GM21381 (cell line): ENCODE measurements at regions not wholly inside any gene's neighbourhood (a gene's known extent, or its start where the extent isn't known, plus 50 kb on each side); places are given as distances from the start of the nearest gene placed in this dataset.

ENCODE experiments used
- ATAC-seq: cut with Tn5 transposase; IDR thresholded peaks from one replicate; pipeline ENCODE4 v1.9.1; 2021; ENCODE audit warnings: mild to moderate bottlenecking, moderate library complexity; ENCODE audit not compliant: unreplicated experiment

DNA sequence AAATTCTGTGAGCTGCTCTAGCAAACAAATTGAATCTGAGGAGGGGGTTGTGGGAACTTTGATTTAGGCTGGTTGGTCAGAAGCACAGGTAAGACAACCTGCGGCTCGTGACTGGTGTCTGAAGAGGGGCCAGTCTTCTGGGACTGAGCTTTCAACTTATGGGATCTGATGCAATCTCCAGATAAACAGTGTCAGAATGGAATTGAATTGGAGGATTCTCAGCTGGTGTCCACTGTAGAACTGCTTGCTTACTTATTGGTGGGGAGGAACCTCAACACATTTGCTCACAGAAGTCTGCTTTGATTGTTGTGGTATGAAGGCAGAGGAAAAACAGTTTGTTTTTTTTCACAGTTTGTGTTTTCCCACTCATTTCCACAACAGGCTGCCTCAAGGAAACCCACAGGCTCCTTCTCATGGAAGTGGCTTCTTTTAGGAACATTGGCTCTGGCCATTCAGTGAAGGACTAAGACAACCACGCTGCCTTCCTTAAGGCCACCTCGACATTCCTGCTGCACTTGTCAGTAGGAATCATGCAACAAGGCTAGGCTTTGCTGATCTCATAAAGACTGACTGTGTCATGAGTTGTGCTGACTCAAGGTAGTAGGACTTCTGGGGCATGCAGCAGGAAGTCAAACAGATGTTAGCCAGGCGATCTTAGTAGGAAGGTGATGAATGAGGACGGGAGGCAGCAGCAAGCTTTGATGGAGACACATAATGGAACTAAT, 104.7 kb downstream of the TSN start:
- no peak for ATAC-seq

DNA sequence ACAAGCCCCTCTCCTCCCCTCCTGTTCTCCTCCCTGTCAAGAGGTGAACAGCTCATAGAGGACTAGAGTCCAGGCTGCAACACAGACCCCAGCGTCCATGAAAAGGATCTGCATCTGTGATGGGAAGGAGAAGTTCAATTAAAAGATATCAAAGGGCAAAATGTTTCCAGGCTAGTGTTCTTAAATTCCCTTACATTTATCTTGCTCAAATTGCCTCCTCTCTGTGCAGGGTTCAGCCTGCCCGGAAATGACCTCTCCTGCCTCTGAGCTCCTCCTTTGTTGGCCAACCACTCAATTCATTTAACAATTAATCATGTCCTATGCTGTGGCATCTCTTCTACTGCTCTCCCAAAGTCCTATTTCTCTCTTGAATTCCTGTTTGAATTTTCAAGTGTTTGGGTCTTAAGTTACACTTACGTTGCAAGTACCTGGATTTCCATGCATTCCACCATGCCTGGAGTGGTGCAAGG, 105.3 kb downstream of the TSN start:
- no peak for ATAC-seq

DNA sequence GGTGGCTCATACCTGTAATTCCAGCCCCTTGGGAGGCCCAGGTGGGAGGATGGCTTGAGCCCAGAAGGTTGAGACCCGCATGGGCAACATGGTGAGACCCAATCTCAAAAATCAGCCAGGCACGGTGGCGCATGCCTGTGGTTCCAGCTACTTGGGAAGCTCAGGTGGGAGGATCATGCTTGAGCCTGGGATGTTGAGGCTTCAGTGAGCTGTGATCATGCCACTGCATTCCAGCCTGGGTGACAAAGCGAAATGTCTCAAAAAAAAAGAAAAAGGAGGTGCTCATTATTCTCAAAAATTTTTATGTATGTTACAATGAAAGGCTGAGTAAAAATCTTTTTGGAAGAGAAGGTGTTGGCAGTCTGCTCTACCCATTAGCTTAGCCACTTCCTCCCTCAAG, 106.8 kb downstream of the TSN start:
- no peak for ATAC-seq

DNA sequence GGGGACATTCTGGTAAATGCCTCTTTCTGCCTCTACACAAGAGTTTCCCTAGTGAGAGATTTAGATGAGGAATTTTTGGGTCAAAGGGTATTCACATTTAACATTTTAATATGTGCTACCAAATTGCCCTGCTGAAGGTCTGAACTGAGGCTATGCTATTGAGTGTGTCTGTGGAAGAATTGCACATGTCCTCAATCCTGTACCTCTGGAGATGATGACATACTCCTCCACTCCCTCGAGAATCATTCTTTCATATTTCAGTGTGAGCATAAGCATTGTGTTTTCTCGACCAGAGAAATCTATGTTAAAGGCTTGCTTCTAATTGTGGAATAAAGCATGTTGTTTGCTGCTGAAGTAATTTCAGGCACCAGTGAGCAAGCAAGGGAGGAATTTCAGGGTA, 110.5 kb downstream of the TSN start:
- no peak for ATAC-seq

DNA sequence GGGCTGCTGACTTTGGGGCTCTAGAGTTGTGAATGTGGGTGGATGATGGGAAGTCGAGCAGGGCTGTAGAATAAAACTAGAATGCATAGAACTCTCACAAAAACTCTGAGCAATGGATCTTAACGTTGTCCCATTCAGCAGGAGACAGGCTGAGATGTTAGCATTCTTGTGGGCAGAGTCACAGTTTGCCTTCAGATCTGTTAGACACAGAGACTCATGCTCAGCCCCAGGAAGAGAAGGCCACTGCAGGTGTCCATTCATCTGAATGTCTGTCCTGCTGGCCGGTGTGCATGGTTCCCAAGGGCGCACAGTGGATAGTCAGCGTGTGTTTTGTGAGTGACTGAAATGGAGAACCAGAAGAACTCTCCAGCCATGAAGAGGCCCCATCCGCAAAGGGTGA, 111.3 kb downstream of the TSN start:
- no peak for ATAC-seq

DNA sequence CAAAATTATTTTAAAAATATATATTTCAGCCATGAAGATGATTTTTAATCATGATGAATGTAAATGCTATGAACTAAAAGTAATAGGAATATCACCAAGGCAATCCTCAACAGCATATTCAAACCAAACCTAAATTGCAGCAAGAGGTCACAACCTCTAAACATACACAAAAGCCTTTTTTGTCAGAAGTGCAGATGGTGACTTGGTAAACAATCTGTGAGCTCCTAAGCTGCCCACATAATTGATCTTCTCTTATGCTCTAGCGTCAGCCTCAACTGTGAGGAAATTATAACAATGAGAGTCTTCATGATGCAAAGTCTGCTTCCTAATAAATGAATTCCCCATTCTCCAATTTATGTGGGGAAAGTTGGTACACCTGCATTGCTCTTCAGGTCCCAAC, 113.2 kb downstream of the TSN start:
- ATAC-seq: no peak

DNA sequence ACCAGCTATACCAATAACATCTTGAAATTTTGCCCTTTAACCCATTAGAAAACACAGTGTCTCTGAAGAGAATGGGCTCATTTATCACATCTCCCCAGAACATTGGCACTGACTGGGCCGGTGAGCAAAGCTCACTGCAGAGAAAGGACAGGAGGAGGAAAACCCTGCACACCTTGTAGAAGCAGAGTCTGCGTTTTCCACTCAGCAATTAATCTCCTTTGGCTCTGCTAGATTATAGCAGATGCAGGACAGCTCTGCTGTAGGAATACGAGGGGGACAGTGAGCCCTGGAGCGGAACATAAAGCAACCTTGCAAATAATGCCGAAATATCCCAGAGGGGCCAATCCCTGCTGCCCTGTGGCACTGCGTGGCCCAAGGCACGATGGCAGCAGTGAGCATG, 113.9 kb downstream of the TSN start:
- ATAC-seq: no peak

DNA sequence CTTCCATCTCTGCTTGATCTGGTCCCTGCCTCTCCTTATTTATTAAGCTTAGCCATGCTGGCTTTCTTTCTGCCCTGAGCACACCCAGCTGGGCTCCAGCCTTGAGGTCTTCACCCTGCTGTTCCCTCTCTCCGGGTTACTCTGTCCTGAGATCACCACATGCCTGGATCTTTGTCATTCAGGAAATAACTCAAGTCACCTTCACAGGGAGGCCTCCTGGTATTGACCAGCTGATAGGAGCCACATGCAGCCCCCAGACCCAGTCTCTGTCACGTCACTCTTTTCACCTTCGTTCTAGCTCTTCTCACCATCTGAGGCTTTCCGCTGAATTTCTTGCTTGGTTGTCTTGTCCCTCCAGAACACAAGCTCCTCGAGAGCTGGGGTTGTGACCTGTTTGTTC, 114.4 kb downstream of the TSN start:
- ATAC-seq: no peak

DNA sequence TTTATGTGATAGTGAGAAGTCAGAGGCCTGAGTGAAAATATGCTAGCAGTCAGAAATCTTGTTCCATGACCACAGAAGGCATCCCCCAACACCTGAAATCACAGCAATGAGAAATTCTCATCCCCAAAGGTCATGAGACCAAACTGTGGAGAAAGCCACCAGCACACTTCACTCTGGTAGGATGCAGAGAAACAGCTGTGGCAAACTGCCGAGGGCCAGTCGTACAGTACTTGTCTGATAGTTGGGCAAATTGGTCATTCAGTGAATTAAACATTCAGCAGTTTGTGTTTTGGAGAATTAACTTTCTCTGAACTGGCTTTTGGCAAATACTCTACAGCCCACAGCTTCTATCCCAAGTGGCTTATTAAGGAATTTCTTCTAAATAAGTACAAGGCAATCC, 117.2 kb downstream of the TSN start:
- no peak for ATAC-seq

DNA sequence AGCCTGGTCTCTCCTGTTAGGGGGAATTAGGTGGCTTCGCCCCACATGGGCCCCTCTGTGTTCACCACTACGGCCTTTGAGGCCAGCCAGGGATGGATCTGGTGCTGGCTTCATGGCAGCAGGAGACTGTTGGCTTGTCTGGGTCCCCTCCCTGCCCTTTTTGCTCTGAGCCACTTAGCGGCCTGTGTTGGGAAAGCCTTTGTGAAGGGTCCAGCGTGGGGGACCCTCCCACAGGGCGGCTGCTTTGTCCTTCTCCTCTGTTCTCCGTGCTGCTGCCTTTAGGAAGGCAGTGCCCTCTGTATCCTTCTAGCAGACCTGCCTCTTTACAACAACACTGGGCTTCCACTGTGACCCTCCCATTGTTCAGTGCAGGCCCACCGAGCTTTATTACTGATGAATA, 118.4 kb downstream of the TSN start:
- ATAC-seq: no peak

DNA sequence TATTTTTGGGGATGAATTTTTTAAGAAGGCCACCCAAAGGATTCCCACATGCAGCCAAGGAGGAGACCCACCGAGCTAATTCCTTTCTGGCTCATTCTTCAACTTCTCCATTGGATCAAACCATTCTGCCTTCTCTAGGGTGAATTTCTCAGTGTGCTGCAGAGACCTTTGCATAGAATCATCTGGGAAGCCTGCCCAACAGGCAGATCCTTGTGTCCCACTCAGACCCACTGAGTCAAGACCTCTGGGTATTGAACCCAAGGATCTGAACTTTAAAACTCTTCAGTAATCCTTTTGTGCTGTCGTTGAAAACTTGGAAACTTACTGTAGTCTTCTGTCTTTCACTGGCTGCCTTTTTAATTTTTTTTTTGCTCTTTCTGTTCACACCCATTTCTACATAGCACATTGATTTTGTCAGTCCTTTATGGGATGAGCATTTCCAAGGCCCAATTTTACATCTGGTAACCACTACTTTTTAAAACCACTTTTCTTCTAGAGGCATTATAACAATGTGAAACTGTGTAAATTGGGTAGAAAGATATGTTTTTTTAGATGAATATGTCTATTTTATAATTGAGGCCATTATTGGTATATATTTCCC, 120.2 kb downstream of the TSN start:
- ATAC-seq: no peak

DNA sequence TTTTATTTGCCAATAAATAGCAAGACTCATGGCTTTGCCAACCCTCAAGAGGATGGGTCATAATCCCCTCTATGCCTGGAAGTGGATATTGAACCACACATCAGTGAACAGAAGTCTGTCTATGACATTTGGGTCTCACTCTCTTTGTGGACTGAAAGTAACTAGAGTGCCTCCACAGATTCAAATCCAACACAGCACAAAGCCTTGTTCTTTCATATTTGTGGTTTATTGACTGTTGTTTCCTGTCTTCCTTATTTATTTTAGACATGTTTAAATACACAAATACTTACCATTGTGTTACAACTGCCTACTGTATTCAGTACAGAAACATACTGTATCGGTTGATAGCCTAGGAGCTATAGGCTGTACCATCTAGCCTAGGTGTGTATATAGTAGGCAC, 121.9 kb downstream of the TSN start:
- ATAC-seq: no peak

DNA sequence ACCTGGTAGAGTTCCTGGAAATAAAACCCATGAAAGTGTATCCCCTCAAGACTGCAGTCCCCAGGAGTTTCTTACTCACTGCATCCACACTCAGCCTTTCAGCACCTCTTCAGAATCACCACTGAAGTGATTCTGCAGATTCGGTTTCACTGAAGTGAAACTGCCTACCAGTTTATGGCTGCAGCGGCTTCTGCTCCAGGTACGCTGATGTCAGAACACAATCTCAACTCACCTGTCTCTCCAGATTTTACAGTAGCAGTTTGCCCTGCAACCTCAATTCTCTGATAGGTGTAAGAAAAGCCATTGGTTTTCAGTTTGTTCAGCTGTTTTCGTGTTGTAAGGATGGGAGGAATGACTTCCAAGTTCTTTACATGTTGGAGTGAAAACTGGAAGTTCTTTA, 124.8 kb downstream of the TSN start:
- ATAC-seq: no peak

DNA sequence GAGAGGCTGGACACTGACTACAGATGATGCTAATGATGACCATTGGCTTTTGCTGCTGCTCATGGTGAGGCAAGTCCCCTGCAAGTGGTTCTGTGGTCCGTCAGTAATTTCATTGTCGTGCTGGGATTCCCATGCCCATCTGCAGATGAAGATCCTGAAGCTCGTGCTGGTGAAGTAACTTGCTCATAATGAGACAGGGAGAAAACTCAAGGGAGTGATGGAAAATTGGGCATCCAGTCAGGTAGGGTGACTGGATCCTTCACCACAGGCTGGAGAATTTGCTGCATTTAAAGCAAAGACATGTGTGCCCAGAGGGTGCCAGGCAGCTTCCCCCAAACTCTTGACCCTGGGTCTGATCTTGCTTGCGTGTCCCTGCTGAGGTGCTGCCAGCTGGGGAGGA, 125.6 kb downstream of the TSN start:
- no peak for ATAC-seq

DNA sequence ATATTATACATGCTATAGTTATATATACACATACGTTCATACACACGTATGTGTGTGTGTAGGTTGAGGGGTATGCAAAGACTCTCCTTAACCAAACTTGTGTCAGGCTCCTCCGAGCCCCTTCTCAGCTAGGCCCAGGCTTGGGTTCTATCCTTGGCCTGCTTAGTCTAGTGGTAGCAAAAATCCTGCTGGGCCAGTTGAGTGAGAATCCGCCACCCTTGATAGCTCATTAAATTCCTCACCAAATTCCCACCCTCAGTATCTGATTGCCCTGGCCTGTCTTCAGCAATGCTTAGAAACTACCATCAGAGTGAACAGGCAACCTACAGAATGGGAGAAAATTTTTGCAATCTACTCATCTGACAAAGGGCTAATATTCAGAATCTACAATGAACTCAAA, 126.5 kb downstream of the TSN start:
- no peak for ATAC-seq

DNA sequence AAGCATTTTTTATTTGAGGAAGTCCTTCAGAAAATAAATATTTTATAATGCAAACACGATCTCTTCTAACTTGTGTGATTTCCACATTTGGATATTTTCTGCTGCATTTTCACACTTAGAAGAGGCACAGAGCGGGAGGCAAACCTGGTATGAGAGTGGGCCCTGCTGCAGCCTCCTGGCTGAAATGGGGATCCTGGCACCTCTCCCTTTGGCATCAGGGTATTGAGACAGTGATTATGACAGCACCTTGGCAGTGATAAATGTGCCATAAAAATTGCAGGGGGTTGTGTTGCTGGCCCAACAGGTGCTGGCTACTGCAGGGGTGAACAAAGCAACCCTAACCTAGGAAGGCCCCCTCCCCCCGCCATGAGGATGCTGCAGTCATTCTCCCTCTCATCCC, 128.6 kb downstream of the TSN start:
- no peak for ATAC-seq

DNA sequence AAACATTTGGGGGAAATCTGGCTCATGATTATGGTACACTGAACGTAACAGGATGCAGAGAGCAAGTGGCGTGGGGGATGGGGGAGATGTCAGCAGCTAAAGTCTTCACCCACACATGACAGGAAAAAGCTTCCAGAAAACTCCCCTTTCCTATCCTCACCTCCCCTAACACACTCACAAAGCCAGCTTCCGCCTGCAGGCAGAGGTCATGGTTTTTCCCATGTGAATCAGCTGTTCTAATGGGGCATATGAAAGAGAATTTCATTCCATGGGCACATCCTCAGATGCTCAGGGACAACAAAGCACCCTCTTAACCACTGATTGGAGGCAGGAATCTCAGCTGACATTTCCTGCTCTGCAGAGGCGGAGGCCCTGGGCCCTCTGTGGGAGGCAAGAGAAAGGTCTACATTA, 129.1 kb downstream of the TSN start:
- no peak for ATAC-seq

DNA sequence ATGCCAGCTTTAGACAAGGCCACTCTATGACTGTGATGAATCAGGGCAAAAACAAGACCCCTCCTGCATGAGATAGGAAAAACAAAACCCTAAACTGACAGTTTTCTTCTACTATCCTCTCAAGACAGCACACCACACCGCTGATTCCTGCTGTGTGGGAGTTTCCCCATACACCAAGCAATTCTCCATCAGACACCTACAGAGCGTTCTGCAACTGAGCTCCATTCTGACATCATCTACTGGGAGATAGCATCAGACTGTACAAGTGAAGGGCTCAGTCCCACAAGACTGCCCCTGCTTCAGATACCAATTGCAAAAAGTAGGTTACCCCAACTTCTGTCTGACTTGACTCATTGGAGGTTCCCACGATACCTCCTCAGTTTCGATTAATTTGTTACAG, 130.6 kb downstream of the TSN start:
- ATAC-seq: no peak

DNA sequence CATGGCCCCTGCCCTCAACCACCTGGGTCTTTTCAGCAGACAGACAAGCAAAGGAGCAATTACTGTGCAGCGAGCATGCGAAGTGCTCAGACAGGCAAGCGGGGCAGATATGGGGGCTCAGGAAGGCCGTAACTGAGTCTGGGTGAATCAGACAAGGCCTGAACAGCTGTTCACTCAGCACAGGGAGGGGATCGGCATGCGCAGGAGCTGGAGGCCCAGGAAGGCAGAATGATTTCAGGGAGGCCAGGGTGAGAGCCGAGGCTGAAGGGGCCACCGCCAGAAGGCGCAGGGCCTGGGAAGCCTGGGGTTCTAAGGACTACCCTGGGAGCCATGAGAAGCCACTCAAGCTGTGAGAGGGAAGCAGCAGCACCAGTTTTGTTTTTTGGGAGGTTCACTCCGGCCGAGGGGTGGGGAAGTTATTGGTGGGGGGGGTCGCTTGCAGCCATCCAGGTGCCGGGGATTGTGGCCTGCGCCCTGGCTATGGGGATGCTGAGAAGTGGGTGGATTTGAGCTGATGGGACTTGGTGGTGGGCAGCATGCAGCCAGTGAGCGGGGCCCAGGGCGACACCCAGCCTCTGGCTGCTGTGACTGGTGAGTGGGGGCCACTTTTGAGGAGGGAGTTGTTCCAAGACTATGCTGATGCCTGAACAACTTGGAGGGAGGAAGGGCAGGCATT, 132.2 kb downstream of the TSN start:
- ATAC-seq: no peak

DNA sequence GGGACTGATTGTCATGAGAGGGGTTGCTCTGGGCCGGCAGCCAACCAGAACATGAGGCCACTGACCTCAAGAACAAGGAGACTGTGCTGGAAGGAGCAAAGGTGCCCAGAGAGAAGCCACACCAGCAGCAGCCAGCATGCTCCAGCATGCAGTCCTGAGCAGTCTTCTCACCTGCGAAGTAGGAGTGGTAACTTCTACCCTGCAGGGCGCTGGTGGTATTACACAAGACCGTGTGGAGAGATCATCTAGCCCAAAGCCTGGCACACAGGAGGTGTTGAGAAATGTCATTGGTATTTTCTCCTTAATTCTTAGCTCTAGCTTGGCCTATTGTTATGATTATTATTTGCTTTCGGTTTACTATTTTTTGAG, 132.7 kb downstream of the TSN start:
- ATAC-seq: peak; percentile 87

DNA sequence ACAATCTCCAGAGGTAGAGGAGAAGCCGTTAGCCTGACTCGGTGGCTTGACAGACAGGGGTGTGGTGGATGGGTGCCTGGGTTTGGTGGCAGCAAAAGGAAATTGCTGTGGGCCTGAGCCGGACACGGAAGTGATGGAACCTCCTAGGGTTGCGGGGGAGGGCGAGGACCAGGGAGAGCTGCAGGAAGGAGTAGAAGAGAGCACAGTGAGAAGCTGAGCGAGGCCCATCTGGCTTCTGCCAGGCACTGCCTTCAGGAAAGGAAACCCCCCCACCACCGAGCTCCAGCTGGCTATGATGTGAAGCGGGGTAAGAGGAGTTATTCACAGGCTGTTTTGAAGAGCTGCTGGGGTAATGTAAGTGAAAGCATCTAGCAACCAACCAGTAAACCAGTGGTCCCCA, 134.6 kb downstream of the TSN start:
- no peak for ATAC-seq
